Fibroblast of the aortic adventitia (primary cell): ENCODE measurements at regions not wholly inside any gene's neighbourhood (a gene's known extent, or its start where the extent isn't known, plus 50 kb on each side); places are given as distances from the start of the nearest gene placed in this dataset.

ENCODE experiments used
- DNase-seq: peaks from one replicate; pipeline ENCODE4 v3.0.0-alpha.2; 2010; ENCODE audit warnings: low read depth
- H3K4me3 ChIP-seq: 2 replicates; pipeline ENCODE4 v1.5.1; 2011; ENCODE audit warnings: low read depth, mild to moderate bottlenecking, control low read depth, low read length, moderate library complexity
- CTCF ChIP-seq: IDR thresholded peaks from 2 replicates; pipeline ENCODE4 v1.5.1; 2011; ENCODE audit warnings: mild to moderate bottlenecking, low read length, control low read depth, inconsistent platforms; ENCODE audit not compliant: insufficient read depth

GRCh38 chr14:83021323-83021722, 1487.7 kb upstream of the SEL1L start:
- no peak for DNase-seq
- TF ChIP-seq CTCF, result no peak
- no peak overlapping the region for H3K4me3 ChIP-seq

GRCh38 chr14:83023369-83023768, 1489.7 kb upstream of the SEL1L start:
- no peak for DNase-seq
- no peak for TF ChIP-seq CTCF
- H3K4me3 ChIP-seq, result no peak overlapping the region

- H3K4me3 ChIP-seq, result no peak overlapping the region
- DNase-seq, result no peak
- TF ChIP-seq CTCF, result no peak
Measured at GRCh38 chr14:83041224-83041623, 1507.6 kb upstream of the SEL1L start.

- H3K4me3 ChIP-seq, result no peak overlapping the region
- no peak for DNase-seq
- no peak for TF ChIP-seq CTCF
Measured at GRCh38 chr14:83042858-83043257, 1509.2 kb upstream of the SEL1L start.

- no peak for TF ChIP-seq CTCF
- H3K4me3 ChIP-seq, result no peak overlapping the region
- DNase-seq, result no peak
Measured at GRCh38 chr14:83044001-83044400, 1510.3 kb upstream of the SEL1L start.

- no peak for TF ChIP-seq CTCF
- no peak overlapping the region for H3K4me3 ChIP-seq
- no peak for DNase-seq
Measured at GRCh38 chr14:83047059-83047830, 1513.6 kb upstream of the SEL1L start.
